ACHN (cell line): ENCODE measurements at regions not wholly inside any gene's neighbourhood (a gene's known extent, or its start where the extent isn't known, plus 50 kb on each side); places are given as distances from the start of the nearest gene placed in this dataset.

ENCODE experiments used
- DNase-seq: peaks from one replicate; pipeline ENCODE4 v3.0.0-alpha.2; 2015
- in situ Hi-C: cut with HindIII; loops from 2 replicates; pipeline ENCODE4 v1.10.0; 2017; ENCODE audit warnings: low sequenced_read_pairs, low pct_ligation_motif_present, low pct_unique_long_range_greater_than_20kb

GRCh38 chr18:71131918-71132317 is 843.1 kb downstream of the SOCS6 start:
- in situ Hi-C loops = no loop called here
- no peak for DNase-seq

- DNase-seq = no peak
- in situ Hi-C loops = no loop called here
Measured at GRCh38 chr18:71130351-71130750, 841.5 kb downstream of the SOCS6 start.

GRCh38 chr18:71125581-71125980 is 836.7 kb downstream of the SOCS6 start:
- in situ Hi-C loops = no loop called here
- DNase-seq = no peak

GRCh38 chr18:71116535-71116934 is 827.7 kb downstream of the SOCS6 start:
- in situ Hi-C loops = no loop called here
- no peak for DNase-seq

- in situ Hi-C loops = no loop called here
- DNase-seq = no peak
Measured at GRCh38 chr18:71115261-71115660, 826.4 kb downstream of the SOCS6 start.

- no peak for DNase-seq
- in situ Hi-C loops = no loop called here
Measured at GRCh38 chr18:71114550-71115210, 825.8 kb downstream of the SOCS6 start.

GRCh38 chr18:71107244-71107643 is 818.4 kb downstream of the SOCS6 start:
- no peak for DNase-seq
- in situ Hi-C loops = no loop called here

GRCh38 chr18:71106701-71107100 is 817.9 kb downstream of the SOCS6 start:
- in situ Hi-C loops = no loop called here
- no peak for DNase-seq

- in situ Hi-C loops = no loop called here
- no peak for DNase-seq
Measured at GRCh38 chr18:71105994-71106546, 817.2 kb downstream of the SOCS6 start.

GRCh38 chr18:71105078-71105819 is 816.4 kb downstream of the SOCS6 start:
- in situ Hi-C loops = no loop called here
- no peak for DNase-seq

GRCh38 chr18:71079606-71080005 is 790.8 kb downstream of the SOCS6 start:
- in situ Hi-C loops = no loop called here

GRCh38 chr18:71077451-71077850 is 788.6 kb downstream of the SOCS6 start:
- in situ Hi-C loops = no loop called here
- DNase-seq = no peak

More at GRCh38 chr18:71079606-71080005, 790.8 kb downstream of the SOCS6 start:
- no peak for DNase-seq

- in situ Hi-C loops = no loop called here
- DNase-seq = no peak
Measured at GRCh38 chr18:71075147-71075546, 786.3 kb downstream of the SOCS6 start.

- DNase-seq = no peak
- in situ Hi-C loops = no loop called here
Measured at GRCh38 chr18:71068338-71068737, 779.5 kb downstream of the SOCS6 start.

- no peak for DNase-seq
- in situ Hi-C loops = no loop called here
Measured at GRCh38 chr18:71049893-71050292, 761.0 kb downstream of the SOCS6 start.

- in situ Hi-C loops = no loop called here
- DNase-seq = no peak
Measured at GRCh38 chr18:71047882-71048281, 759.0 kb downstream of the SOCS6 start.

- in situ Hi-C loops = no loop called here
Measured at GRCh38 chr18:71045331-71046065, 756.7 kb downstream of the SOCS6 start.

GRCh38 chr18:71040161-71040560 is 751.3 kb downstream of the SOCS6 start:
- no peak for DNase-seq
- in situ Hi-C loops = no loop called here

More at GRCh38 chr18:71045331-71046065, 756.7 kb downstream of the SOCS6 start:
- no peak for DNase-seq

GRCh38 chr18:71038196-71038595 is 749.4 kb downstream of the SOCS6 start:
- in situ Hi-C loops = no loop called here
- DNase-seq = no peak
